Mucosa of descending colon (tissue), 3 donors: ENCODE measurements at regions not wholly inside any gene's neighbourhood (a gene's known extent, or its start where the extent isn't known, plus 50 kb on each side); places are given as distances from the start of the nearest gene placed in this dataset.

ENCODE experiments used
- ATAC-seq: fragments of 200-7000 bp; cut with Tn5 transposase; one replicate; pipeline ENCODE4 v1.9.1; 2020; ENCODE audit warnings: mild to moderate bottlenecking, moderate library complexity
- DNase-seq, 3 donors: peaks; one replicate each; pipeline ENCODE4 v3.0.0-alpha.2; 2020
- H3K36me3 ChIP-seq: fragments of 200-600 bp; one replicate; pipeline ENCODE4 v1.8.0; 2021; ENCODE audit warnings: low read depth, mild to moderate bottlenecking
- H3K4me1 ChIP-seq: fragments of 200-600 bp; one replicate; pipeline ENCODE4 v1.8.0; 2021; ENCODE audit warnings: low read depth, mild to moderate bottlenecking
- H3K4me3 ChIP-seq: fragments of 200-600 bp; one replicate; pipeline ENCODE4 v1.8.0; 2021; ENCODE audit warnings: mild to moderate bottlenecking
- H3K9me3 ChIP-seq: fragments of 200-600 bp; one replicate; pipeline ENCODE4 v1.8.0; 2021; ENCODE audit warnings: mild to moderate bottlenecking
- intact Hi-C, 2 donors: fragments of 100-400 bp; cut with DNase I in 1 of 2; cut with micrococcal nuclease in 1 of 2; formaldehyde crosslinking; loops; one replicate each; pipeline versions ENCODE4 v1.11.0 to v1.11.1; 2022; cut with DNase I, micrococcal nuclease
- TF ChIP-seq, protein P1 (sequence below): fragments of 200-600 bp; IDR thresholded peaks from one replicate; pipeline ENCODE4 v1.8.0; 2022; ENCODE audit warnings: antibody characterized with exemption, mild to moderate bottlenecking
- donor health status: DM: no; HTN: no; CAD: no; lungs with moderate emphysema.
- donor health status: DM: no; HTN: no; CAD: no.
- donor health status: DM: no; HTN: yes; CAD: no.

DNA sequence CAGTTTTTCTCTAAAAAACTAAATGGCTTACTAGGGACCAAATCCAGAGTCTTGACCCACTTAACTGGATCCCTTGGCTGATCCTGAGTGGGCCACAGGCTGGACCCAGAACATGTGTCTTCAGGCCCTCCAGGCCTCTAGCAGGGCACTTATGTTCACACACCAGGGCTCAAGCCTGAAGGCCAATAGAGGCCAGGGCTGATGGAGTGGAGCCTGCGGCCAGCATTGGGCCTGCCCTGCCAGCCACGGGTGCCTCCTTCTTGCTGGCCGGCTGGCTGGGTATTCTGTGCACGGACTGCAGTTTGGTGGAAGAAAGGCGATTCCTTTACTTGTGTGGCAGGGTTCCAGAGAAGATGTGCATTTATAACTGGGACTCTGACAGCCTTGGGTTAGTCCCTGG, 103.0 kb upstream of the ZNF32 start:
- Histone ChIP-seq H3K9me3 (no peaks in the 10 kb centered on the region), H3K4me1 (no peaks in the 10 kb centered on the region), H3K4me3 (no peak overlapping the region), H3K36me3 (no peaks in the 10 kb centered on the region)
- TF ChIP-seq, protein P1, sequence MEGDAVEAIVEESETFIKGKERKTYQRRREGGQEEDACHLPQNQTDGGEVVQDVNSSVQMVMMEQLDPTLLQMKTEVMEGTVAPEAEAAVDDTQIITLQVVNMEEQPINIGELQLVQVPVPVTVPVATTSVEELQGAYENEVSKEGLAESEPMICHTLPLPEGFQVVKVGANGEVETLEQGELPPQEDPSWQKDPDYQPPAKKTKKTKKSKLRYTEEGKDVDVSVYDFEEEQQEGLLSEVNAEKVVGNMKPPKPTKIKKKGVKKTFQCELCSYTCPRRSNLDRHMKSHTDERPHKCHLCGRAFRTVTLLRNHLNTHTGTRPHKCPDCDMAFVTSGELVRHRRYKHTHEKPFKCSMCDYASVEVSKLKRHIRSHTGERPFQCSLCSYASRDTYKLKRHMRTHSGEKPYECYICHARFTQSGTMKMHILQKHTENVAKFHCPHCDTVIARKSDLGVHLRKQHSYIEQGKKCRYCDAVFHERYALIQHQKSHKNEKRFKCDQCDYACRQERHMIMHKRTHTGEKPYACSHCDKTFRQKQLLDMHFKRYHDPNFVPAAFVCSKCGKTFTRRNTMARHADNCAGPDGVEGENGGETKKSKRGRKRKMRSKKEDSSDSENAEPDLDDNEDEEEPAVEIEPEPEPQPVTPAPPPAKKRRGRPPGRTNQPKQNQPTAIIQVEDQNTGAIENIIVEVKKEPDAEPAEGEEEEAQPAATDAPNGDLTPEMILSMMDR = no peak
- DNase-seq (no peak), ATAC-seq (no peak)
- intact Hi-C loops = no loop called here

DNA sequence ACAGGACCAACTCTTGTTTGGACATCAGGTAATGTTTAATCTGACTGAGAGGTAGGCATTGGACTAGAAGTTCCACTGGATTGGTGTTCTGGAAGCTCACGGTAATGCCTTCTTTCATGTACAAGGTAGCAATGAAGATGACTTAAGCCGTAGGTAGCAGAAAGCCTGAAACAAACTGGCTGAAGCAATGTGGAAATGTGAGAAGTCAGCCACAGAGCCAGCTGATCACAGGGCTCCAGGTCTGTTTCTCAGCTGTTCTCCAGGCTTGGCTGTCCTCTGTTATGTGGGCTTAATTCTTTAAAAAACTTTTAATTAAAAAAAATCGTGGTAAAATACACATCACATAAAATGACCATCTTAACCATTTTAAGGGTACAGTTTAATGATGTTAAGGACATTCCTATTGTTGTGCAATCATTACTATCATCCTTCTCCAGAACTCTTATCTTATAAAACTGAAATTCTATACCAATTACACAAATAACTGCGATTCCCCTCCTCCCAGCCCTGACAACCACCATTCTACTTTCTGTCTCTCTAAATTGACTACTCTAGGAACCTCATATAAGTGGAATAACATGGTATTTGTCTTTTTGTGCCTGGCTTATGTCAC, 101.4 kb upstream of the ZNF32 start:
- ATAC-seq (no peak), DNase-seq (no peak)
- TF ChIP-seq, protein P1 = no peak
- H3K4me1 ChIP-seq = no peaks in the 10 kb centered on the region
- no peaks in the 10 kb centered on the region for H3K36me3 ChIP-seq
- no peaks in the 10 kb centered on the region for H3K9me3 ChIP-seq
- no peak overlapping the region for H3K4me3 ChIP-seq
- intact Hi-C loops = no loop called here

DNA sequence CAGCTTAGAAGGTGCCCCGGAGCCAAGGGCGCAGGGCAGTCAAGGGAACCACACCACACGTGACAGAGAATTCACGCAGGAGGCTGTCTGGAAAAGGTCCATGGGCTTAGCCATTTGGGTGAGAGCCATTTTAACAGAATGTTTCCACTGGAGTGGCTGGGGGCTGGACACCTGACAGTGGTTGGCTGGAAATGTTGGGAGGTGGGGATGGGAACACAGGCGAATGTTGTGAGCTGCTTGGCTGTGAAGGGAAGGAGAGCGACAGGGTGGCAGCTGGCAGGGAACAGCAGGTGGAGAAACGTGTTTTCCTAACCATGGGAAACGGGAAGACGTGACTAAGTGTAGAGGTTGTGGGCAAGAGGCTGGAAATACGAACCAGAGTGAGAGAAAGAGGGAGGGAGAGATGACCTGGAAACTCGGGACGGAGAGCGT, 100.5 kb upstream of the ZNF32 start:
- Histone ChIP-seq H3K36me3 (no peaks in the 10 kb centered on the region), H3K4me3 (no peak overlapping the region), H3K9me3 (no peaks in the 10 kb centered on the region), H3K4me1 (no peaks in the 10 kb centered on the region)
- ATAC-seq (no peak), DNase-seq (no peak)
- TF ChIP-seq, protein P1 = no peak
- intact Hi-C loops = no loop called here

DNA sequence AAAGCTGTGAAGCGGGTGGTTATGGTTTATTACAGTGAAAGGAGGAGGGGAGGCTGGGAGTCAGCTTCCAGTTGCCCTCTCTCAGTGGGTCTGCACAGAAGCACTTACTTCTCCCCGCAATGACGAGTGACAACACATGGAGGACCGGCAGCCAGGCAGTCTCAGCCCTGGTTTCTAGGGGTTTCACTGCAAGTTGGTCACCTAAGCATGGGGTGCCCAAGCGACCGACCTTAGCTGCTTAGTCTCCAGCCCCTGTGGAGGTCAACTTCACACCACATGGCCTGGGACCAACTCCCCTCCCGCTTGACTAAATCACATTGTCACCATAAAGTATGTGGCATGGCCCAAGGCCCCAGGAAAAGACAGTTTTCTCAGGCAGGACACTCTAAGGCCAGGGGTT, 99.9 kb upstream of the ZNF32 start:
- TF ChIP-seq, protein P1 = no peak
- H3K9me3 ChIP-seq = no peaks in the 10 kb centered on the region
- DNase-seq (no peak), ATAC-seq (no peak)
- H3K4me1 ChIP-seq = no peaks in the 10 kb centered on the region
- intact Hi-C loops = no loop called here
- H3K4me3 ChIP-seq = no peak overlapping the region
- H3K36me3 ChIP-seq = no peaks in the 10 kb centered on the region

DNA sequence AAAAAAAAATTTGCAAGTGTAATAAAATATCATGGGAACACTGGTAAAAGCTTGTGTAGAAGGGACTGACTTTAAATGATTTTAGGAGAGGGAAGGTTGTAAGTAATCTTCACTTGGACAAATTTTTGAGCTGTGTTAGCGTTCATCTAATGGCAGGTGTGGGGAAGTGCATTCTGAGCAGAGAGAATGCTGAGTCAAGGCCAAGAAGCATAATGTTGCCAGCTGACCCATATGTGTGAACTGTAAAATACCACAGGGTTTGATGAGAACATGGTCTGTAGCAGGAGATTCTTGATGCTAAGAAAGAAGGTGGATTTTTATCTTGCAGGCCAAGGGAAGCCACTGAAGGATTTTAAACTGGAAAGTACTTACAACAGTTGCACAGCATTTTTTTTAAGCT, 98.2 kb upstream of the ZNF32 start:
- TF ChIP-seq, protein P1 = no peak
- intact Hi-C loops = no loop called here
- Histone ChIP-seq H3K4me1 (no peaks in the 10 kb centered on the region), H3K36me3 (no peaks in the 10 kb centered on the region), H3K9me3 (no peaks in the 10 kb centered on the region), H3K4me3 (no peak overlapping the region)
- ATAC-seq = no peak
- no peak for DNase-seq

DNA sequence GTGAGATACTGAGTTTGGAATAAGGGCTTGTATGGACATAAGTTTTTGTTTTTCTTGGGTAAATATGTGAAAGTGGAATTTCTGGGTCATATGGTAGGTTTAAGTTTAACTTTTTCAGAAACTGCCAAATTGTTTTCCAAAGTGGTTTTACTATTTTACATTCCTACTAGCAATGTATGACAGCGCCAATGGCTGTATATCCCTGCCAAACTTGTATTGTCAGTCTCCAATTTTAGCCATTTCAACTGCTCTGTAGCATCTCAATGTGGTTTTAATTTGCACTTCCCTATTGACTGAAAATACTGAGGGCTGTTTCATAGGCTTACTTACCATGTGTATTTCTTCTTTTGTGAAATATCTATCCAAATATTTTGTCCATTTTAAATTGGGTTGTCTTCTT, 90.5 kb upstream of the ZNF32 start:
- no peaks in the 10 kb centered on the region for H3K36me3 ChIP-seq
- TF ChIP-seq, protein P1 = no peak
- H3K9me3 ChIP-seq = no peaks in the 10 kb centered on the region
- no peak overlapping the region for H3K4me3 ChIP-seq
- intact Hi-C loops = no loop called here
- H3K4me1 ChIP-seq = no peaks in the 10 kb centered on the region
- ATAC-seq = no peak
- DNase-seq = no peak
